ENCODE measurements at regions not wholly inside any gene's neighbourhood (a gene's known extent, or its start where the extent isn't known, plus 50 kb on each side); places are given as distances from the start of the nearest gene placed in this dataset.

DNA sequence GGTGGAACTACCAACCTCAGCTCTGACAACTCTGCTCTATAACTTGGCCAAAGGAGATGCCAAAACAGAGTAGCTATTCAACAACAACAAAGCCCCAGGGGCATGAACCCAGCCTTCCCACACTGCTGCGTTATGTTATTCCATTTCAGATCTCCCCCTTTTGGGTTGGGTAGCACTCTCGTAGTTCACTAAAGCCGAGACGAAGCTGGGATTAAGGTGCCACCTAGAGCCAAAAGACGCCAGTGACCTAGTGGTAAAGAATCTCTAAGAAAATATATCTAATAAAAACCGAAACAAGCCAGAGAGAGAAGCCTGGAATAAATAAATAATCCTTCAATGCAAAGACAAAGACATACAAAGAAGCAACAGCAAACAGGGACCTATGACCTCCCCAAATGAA, 217.3 kb downstream of the HERPUD2 start:
- intact Hi-C loops (cut with micrococcal nuclease) (no loop called here), dilution Hi-C loops (cut with MboI; ENCODE audit: extremely low pct_ligation_motif_present, low sequenced_read_pairs) (no loop called here)
- no peaks in the 10 kb centered on the region for H4K20me1 ChIP-seq (replicated peaks; ENCODE audit: control insufficient read depth, extremely low read depth, insufficient read depth, low read length)
- H3K9me1 ChIP-seq (replicated peaks; ENCODE audit: control insufficient read depth, extremely low read depth, insufficient read depth, low read length) = no peaks in the 10 kb centered on the region
- ChIA-PET CTCF (interaction anchor here (0.9 to 1.8 kb wide), 3 partner anchors 20 to 53 kb away, joined by 3 to 5 read pairs (median 3); no protein-coding TSS in a partner anchor), POLR2A (no interaction called here)
- no peak overlapping the region for H3K4me3 ChIP-seq (replicated peaks in 1 of 3; ENCODE audit: insufficient read depth in 1 of 3, low read depth in 1 of 3, low read length in 3 of 3)
- BruUV-seq (replicated peaks) = no TSS peak
- H2AFZ ChIP-seq (ENCODE audit: low read depth, low read length) = no peak overlapping the region
- DNase-seq (ENCODE audit: low read depth, low spot score) (no peak), FAIRE-seq (no peak)
- TF ChIP-seq, protein P1, sequence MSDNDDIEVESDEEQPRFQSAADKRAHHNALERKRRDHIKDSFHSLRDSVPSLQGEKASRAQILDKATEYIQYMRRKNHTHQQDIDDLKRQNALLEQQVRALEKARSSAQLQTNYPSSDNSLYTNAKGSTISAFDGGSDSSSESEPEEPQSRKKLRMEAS (IDR thresholded peaks at IDR 0.05; ENCODE audit: insufficient read depth, insufficient read length) = no peak
- TF ChIP-seq GATA2 (IDR thresholded peaks at IDR 0.05; ENCODE audit: insufficient read depth, insufficient read length, low read depth, low read length) = no peak
- TF ChIP-seq EZH2 (IDR thresholded peaks at IDR 0.05; ENCODE audit: borderline replicate concordance, low read depth, low read length, severe bottlenecking) = no peak
- TF ChIP-seq MYC (IDR thresholded peaks at IDR 0.05; ENCODE audit: low read depth, low read length) = no peak
- no peak for TF ChIP-seq POLR2AphosphoS5 (IDR thresholded peaks at IDR 0.05; ENCODE audit: insufficient read depth, low read depth, low read length)
- TF ChIP-seq FOS (IDR thresholded peaks at IDR 0.05; ENCODE audit: borderline replicate concordance, insufficient read depth, low read length) = no peak
- TF ChIP-seq POLR2A (IDR thresholded peaks at IDR 0.05; ENCODE audit: low read depth, low read length) = no peak
- TF ChIP-seq CTCF (IDR thresholded peaks at IDR 0.05; ENCODE audit: extremely low read depth in 1 of 2, insufficient read depth in 1 of 2, low read depth in 1 of 2, low read length in 2 of 2) = no peak
- no peak for TF ChIP-seq JUN (IDR thresholded peaks at IDR 0.05; ENCODE audit: borderline replicate concordance, insufficient read depth, insufficient read length, low read depth)
- peaks cover 0 to 3% of the 10 kb centered on the region in 2 experiments for H3K27me3 ChIP-seq (ENCODE audit: control insufficient read depth in 2 of 2, insufficient read depth in 2 of 2, low read length in 2 of 2)
- H3K4me1 ChIP-seq (ENCODE audit: control insufficient read depth, extremely low read depth, insufficient read depth, low read length) = no peaks in the 10 kb centered on the region
- H3K9ac ChIP-seq (replicated peaks; ENCODE audit: extremely low read depth, insufficient read depth, low read length) = no peak overlapping the region
- H3K4me2 ChIP-seq (ENCODE audit: insufficient read depth, low read length) = no peak overlapping the region
- H3K36me3 ChIP-seq (ENCODE audit: control insufficient read depth in 2 of 2, extremely low read depth in 1 of 2, insufficient read depth in 2 of 2, low read length in 2 of 2) = no peaks in the 10 kb centered on the region
- H3K27ac ChIP-seq (ENCODE audit: insufficient read depth, low read depth, low read length) = no peak overlapping the region
- H3K79me2 ChIP-seq (ENCODE audit: control insufficient read depth, insufficient read depth, low read length) = no peaks in the 10 kb centered on the region
- no peaks in the 10 kb centered on the region for H3K9me3 ChIP-seq (replicated peaks; ENCODE audit: control insufficient read depth, insufficient read depth, low read length)
